IPS-NIHi7 (cell line): ENCODE measurements at regions not wholly inside any gene's neighbourhood (a gene's known extent, or its start where the extent isn't known, plus 50 kb on each side); places are given as distances from the start of the nearest gene placed in this dataset.
A peak's percentile ranks its signal among the peaks of the same experiment; 100 is the strongest.

Source experiments
- DNase-seq: peaks from one replicate; pipeline ENCODE4 v3.0.0; 2012; ENCODE audit warnings: mixed read lengths; ENCODE audit errors: extremely low spot score

GRCh38 chr3:18295171-18295920 lies 129.8 kb downstream of the SATB1 start:
- peak; percentile 87 for DNase-seq

GRCh38 chr3:18290157-18290556 lies 135.0 kb downstream of the SATB1 start:
- DNase-seq: no peak

- DNase-seq: no peak
These were observed 136.9 kb downstream of the SATB1 start for GRCh38 chr3:18288243-18288642.

- DNase-seq: no peak
These were observed 140.4 kb downstream of the SATB1 start for GRCh38 chr3:18284716-18285115.

GRCh38 chr3:18283680-18284079 lies 141.5 kb downstream of the SATB1 start:
- no peak for DNase-seq

- DNase-seq: no peak
These were observed 142.6 kb downstream of the SATB1 start for GRCh38 chr3:18282507-18282906.

GRCh38 chr3:18279226-18279737 lies 145.9 kb downstream of the SATB1 start:
- DNase-seq: no peak

GRCh38 chr3:18264853-18265252 lies 160.3 kb downstream of the SATB1 start:
- no peak for DNase-seq

- no peak for DNase-seq
These were observed 160.8 kb downstream of the SATB1 start for GRCh38 chr3:18264361-18264760.

GRCh38 chr3:18258492-18258891 lies 166.6 kb downstream of the SATB1 start:
- DNase-seq: no peak

- no peak for DNase-seq
These were observed 172.6 kb downstream of the SATB1 start for GRCh38 chr3:18252578-18252977.

GRCh38 chr3:18250991-18251390 lies 174.1 kb downstream of the SATB1 start:
- DNase-seq: no peak

GRCh38 chr3:18249126-18249525 lies 176.0 kb downstream of the SATB1 start:
- DNase-seq: no peak

- no peak for DNase-seq
These were observed 177.3 kb downstream of the SATB1 start for GRCh38 chr3:18247776-18248310.

- DNase-seq: no peak
These were observed 177.9 kb downstream of the SATB1 start for GRCh38 chr3:18247139-18247695.

- DNase-seq: no peak
These were observed 178.6 kb downstream of the SATB1 start for GRCh38 chr3:18246336-18247060.

- DNase-seq: no peak
These were observed 179.4 kb downstream of the SATB1 start for GRCh38 chr3:18245721-18246120.

- no peak for DNase-seq
These were observed 183.3 kb downstream of the SATB1 start for GRCh38 chr3:18241837-18242236.

GRCh38 chr3:18239674-18240073 lies 185.5 kb downstream of the SATB1 start:
- DNase-seq: no peak

- DNase-seq: no peak
These were observed 186.3 kb downstream of the SATB1 start for GRCh38 chr3:18238746-18239331.

GRCh38 chr3:18238332-18238731 lies 186.8 kb downstream of the SATB1 start:
- DNase-seq: no peak
